ENCODE measurements at regions not wholly inside any gene's neighbourhood (a gene's known extent, or its start where the extent isn't known, plus 50 kb on each side); places are given as distances from the start of the nearest gene placed in this dataset.

DNA sequence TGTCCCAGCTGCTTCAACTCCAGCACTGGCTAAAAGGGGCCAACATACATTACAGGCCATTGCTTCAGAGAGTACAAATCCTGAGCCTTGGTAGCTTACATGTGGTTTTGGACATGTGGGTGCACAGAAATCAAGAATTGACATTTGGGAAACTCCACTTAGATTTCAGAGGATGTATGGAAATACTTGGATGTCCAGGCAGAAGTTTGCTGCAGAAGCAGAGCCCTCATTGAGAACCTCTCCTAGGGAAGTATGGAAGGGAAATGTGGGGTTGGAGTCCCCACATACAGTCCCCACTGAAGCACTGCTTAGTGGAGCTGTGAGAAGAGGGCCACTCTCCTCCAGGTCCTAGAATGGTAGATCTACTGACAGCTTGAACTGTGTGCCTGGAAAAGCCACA lies 218.0 kb upstream of the CWC22 start:
- TF ChIP-seq, protein P1, sequence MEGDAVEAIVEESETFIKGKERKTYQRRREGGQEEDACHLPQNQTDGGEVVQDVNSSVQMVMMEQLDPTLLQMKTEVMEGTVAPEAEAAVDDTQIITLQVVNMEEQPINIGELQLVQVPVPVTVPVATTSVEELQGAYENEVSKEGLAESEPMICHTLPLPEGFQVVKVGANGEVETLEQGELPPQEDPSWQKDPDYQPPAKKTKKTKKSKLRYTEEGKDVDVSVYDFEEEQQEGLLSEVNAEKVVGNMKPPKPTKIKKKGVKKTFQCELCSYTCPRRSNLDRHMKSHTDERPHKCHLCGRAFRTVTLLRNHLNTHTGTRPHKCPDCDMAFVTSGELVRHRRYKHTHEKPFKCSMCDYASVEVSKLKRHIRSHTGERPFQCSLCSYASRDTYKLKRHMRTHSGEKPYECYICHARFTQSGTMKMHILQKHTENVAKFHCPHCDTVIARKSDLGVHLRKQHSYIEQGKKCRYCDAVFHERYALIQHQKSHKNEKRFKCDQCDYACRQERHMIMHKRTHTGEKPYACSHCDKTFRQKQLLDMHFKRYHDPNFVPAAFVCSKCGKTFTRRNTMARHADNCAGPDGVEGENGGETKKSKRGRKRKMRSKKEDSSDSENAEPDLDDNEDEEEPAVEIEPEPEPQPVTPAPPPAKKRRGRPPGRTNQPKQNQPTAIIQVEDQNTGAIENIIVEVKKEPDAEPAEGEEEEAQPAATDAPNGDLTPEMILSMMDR (IDR thresholded peaks at IDR 0.05 in 8 of 11, conservative IDR thresholded peaks at IDR 0.05 in 3 of 11) = no peak
- TF ChIP-seq POLR2A (IDR thresholded peaks at IDR 0.05) = no peak

Data from spleen (tissue), 7 donors.